ENCODE measurements at regions not wholly inside any gene's neighbourhood (a gene's known extent, or its start where the extent isn't known, plus 50 kb on each side); places are given as distances from the start of the nearest gene placed in this dataset.

DNA sequence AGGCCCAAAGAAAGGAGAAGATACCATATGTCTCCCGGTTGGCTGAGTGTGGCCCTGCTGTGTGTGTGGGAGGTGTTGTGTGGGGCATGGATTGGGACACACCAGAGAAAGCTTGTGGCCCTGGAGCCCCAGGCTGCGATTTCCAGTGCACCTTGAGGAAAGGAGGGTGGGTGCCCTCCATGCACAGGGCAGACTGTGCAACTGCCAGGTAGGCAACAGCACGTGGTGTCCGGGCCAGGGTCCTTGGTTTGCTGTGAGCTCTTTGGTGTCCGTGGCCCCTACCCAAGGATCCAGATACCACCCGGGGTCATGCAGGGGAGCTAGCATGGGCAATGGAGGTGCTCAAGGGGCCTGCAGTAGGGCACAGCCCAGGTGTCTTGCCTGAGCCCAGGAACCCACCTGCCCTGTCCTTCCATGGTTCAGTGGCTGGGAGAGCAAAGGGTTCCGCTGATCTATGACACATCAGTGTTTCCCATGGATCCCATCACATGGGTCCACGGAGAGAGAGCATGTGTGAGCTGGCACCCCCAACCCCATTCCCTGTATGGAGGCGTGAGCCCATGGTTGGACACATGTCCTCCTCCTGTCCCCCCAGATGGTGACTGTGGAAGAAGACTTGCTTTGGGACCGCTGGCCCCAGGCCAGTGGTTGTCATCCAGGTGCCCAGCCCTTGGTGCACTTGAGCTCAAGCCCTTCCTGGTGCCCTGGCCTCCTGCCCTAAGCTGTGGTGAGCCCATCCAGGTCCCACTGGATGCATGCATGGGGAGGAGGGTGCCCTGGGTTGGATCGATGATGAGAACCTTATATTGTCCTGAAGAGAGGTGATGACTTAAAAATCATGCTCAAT lies 223.4 kb downstream of the SNRPN start:
- H3K4me3 ChIP-seq (ENCODE audit: control insufficient read depth, low read depth, low read length), result no peak overlapping the region
- TF ChIP-seq, protein P1, sequence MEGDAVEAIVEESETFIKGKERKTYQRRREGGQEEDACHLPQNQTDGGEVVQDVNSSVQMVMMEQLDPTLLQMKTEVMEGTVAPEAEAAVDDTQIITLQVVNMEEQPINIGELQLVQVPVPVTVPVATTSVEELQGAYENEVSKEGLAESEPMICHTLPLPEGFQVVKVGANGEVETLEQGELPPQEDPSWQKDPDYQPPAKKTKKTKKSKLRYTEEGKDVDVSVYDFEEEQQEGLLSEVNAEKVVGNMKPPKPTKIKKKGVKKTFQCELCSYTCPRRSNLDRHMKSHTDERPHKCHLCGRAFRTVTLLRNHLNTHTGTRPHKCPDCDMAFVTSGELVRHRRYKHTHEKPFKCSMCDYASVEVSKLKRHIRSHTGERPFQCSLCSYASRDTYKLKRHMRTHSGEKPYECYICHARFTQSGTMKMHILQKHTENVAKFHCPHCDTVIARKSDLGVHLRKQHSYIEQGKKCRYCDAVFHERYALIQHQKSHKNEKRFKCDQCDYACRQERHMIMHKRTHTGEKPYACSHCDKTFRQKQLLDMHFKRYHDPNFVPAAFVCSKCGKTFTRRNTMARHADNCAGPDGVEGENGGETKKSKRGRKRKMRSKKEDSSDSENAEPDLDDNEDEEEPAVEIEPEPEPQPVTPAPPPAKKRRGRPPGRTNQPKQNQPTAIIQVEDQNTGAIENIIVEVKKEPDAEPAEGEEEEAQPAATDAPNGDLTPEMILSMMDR (IDR thresholded peaks at IDR 0.05; ENCODE audit: control insufficient read depth, insufficient read depth, low read depth, low read length, missing control alignments), result no peak
- DNase-seq (ENCODE audit: low read depth), result no peak

DNA sequence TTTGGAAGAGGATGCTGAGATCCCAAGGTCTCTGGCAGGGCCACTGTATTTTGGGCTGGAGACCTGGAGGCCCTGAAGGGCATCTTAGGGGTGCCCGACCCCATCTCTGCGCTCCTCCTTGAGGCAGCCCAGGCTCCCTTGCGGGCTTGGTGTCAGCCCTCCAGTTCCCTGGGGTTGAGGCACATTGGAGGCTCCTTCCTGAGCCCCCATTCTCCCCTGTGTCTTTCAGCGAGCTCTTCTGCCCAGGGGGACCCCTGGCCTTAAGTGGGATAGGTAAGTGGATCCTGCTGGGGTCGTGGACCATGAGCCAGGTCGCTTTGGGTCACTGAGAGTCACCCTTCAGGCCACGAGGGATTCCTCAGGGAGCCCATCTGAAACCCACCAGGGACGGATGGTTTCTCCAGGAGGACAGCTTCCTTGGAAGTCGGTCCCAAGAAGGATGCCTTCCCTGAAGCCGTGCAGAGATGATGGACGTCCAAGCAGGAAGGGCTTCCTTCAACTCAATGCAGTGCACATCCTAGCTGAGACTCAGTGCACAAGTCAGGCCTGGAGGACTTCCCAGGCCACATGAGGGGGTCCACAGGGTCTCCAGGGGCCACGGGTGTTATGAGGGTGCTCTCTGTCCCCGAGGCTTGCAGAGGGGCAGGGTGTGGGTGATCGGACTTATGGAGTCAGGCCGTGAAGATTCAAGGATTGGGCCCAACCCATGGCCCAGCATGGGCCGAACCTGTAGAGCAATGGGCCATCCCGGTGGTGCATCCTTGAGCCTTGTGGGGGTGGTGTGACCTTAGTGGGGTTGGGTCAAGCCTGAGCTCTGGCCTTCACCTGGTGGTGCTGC lies 224.3 kb downstream of the SNRPN start:
- TF ChIP-seq, protein P1 (IDR thresholded peaks at IDR 0.05; ENCODE audit: control insufficient read depth, insufficient read depth, low read depth, low read length, missing control alignments), result no peak
- no peak for DNase-seq (ENCODE audit: low read depth)
- no peak overlapping the region for H3K4me3 ChIP-seq (ENCODE audit: control insufficient read depth, low read depth, low read length)

GRCh38 chr15:25179673-25180511 lies 225.1 kb downstream of the SNRPN start:
- DNase-seq (ENCODE audit: low read depth), result no peak
- no peak overlapping the region for H3K4me3 ChIP-seq (ENCODE audit: control insufficient read depth, low read depth, low read length)
- TF ChIP-seq, protein P1 (IDR thresholded peaks at IDR 0.05; ENCODE audit: control insufficient read depth, insufficient read depth, low read depth, low read length, missing control alignments), result no peak

DNA sequence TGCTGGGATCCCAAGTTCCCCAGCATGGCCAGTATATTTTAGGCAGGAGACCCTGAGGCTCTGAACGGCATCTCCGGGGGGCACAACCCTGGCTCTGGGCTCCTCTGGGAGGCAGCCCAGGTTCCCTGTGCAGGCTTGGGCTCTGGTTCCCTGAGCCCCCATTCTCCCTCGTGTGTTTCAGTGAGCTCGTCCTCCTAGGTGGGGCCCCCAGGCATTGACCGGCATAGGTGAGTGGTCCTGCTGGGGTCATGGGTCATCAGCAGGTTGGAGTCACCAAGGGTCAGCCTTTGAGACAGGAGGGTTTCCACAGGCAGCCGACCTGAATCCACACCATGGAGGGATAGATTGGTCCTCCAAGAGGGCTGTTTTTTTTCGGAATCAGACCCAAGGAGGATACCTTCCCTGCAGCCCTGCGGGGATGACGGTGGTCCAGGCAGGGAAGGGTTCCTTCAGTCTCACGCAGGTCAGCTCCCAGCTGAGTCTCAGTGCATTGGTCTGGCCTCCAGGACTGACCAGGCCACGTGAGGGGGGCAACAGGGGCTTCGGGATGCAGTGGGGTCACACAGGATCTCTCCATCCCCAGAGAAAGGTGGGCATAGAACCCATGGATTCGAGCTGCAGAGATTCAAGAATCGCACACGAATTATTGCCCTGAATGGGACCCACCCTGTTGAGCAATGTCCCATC lies 226.0 kb downstream of the SNRPN start:
- H3K4me3 ChIP-seq (ENCODE audit: control insufficient read depth, low read depth, low read length), result no peak overlapping the region
- TF ChIP-seq, protein P1 (IDR thresholded peaks at IDR 0.05; ENCODE audit: control insufficient read depth, insufficient read depth, low read depth, low read length, missing control alignments), result no peak
- no peak for DNase-seq (ENCODE audit: low read depth)

GRCh38 chr15:25181293-25182097 lies 226.7 kb downstream of the SNRPN start:
- H3K4me3 ChIP-seq (ENCODE audit: control insufficient read depth, low read depth, low read length), result no peak overlapping the region
- no peak for DNase-seq (ENCODE audit: low read depth)
- TF ChIP-seq, protein P1 (IDR thresholded peaks at IDR 0.05; ENCODE audit: control insufficient read depth, insufficient read depth, low read depth, low read length, missing control alignments), result no peak
